IMR-90 (cell line): ENCODE measurements at regions not wholly inside any gene's neighbourhood (a gene's known extent, or its start where the extent isn't known, plus 50 kb on each side); places are given as distances from the start of the nearest gene placed in this dataset.

ENCODE experiments used
- ATAC-seq: fragments of 200-7000 bp; cut with Tn5 transposase; 2 replicates; pipeline ENCODE4 v1.9.1; 2020; ENCODE audit warnings: low read depth, mild to moderate bottlenecking, moderate library complexity
- BruUV-seq: library from RNA; stranded (reverse); fragments of 400-500 nt; replicated peaks from 2 replicates; lab custom pipeline; 2021; lab: Mats Ljungman, UMichigan
- CTCF ChIA-PET: fragments of 300-600 bp; formaldehyde crosslinking; extraction: SDS; loops from one replicate; lab custom pipeline; 2021; ENCODE audit warnings: antibody characterized with exemption; lab: Yijun Ruan, JAX
- POLR2A ChIA-PET: fragments of 300-600 bp; sonication (Branson Sonifier 250); formaldehyde crosslinking; loops from one replicate; lab custom pipeline; 2022; ENCODE audit warnings: antibody characterized with exemption; ENCODE audit not compliant: unreplicated experiment; lab: Charles Lee
- DNase-seq: peaks from one replicate; pipeline ENCODE4 v3.0.0; 2013
- H2AFZ ChIP-seq: replicated peaks from 2 replicates; pipeline ENCODE3; 2013; ENCODE audit warnings: low read length, mild to moderate bottlenecking; ENCODE audit not compliant: poor library complexity
- H2AK5ac ChIP-seq: 2 replicates; pipeline ENCODE4 v1.6.1; 2013; ENCODE audit warnings: low read depth, low read length, inconsistent platforms
- H2AK9ac ChIP-seq: replicated peaks from 2 replicates; pipeline ENCODE3; 2013; ENCODE audit warnings: mild to moderate bottlenecking, low read depth, low read length, moderate library complexity; ENCODE audit not compliant: poor library complexity
- H2BK120ac ChIP-seq: 2 replicates; pipeline ENCODE4 v1.6.1; 2013; ENCODE audit warnings: low read depth, low read length, inconsistent platforms
- H2BK15ac ChIP-seq: 3 replicates; pipeline ENCODE4 v1.6.1; 2013; ENCODE audit warnings: low read depth, low read length, inconsistent platforms
- H2BK20ac ChIP-seq: 2 replicates; pipeline ENCODE4 v1.6.1; 2013; ENCODE audit warnings: low read depth, mild to moderate bottlenecking, inconsistent platforms, low read length, moderate library complexity
- H2BK5ac ChIP-seq: 2 replicates; pipeline ENCODE4 v1.6.1; 2013; ENCODE audit warnings: mild to moderate bottlenecking, low read depth, low read length, inconsistent platforms; ENCODE audit not compliant: poor library complexity, severe bottlenecking
- H3K14ac ChIP-seq: replicated peaks from 2 replicates; pipeline ENCODE4 v1.6.1; 2013; ENCODE audit warnings: low read depth, low read length, inconsistent platforms
- H3K18ac ChIP-seq: 2 replicates; pipeline ENCODE4 v1.6.1; 2013; ENCODE audit warnings: low read depth, low read length, control low read depth
- H3K23ac ChIP-seq: 2 replicates; pipeline ENCODE4 v1.6.1; 2013; ENCODE audit warnings: low read depth, low read length, inconsistent platforms
- H3K27ac ChIP-seq: 2 replicates; pipeline ENCODE4 v1.5.1; 2013; ENCODE audit warnings: mild to moderate bottlenecking, control low read depth, low read length; ENCODE audit not compliant: insufficient read depth
- H3K27me3 ChIP-seq: 2 replicates; pipeline ENCODE4 v1.6.1; 2013; ENCODE audit warnings: low read length; ENCODE audit not compliant: control insufficient read depth, insufficient read depth
- H3K36me3 ChIP-seq: 2 replicates; pipeline ENCODE4 v1.6.1; 2013; ENCODE audit warnings: low read length, mixed read lengths; ENCODE audit not compliant: control insufficient read depth, insufficient read depth
- H3K4ac ChIP-seq: 2 replicates; pipeline ENCODE4 v1.6.1; 2013; ENCODE audit warnings: low read depth, low read length, inconsistent platforms
- H3K4me1 ChIP-seq: 2 replicates; pipeline ENCODE4 v1.6.1; 2013; ENCODE audit warnings: low read length, mixed read lengths; ENCODE audit not compliant: control insufficient read depth, insufficient read depth
- H3K4me2 ChIP-seq: 2 replicates; pipeline ENCODE4 v1.6.1; 2013; ENCODE audit warnings: low read depth, mild to moderate bottlenecking, control low read depth, low read length, moderate library complexity
- H3K4me3 ChIP-seq: 2 replicates; pipeline ENCODE4 v1.5.1; 2013; ENCODE audit warnings: low read depth, mild to moderate bottlenecking, control low read depth, low read length, moderate library complexity; ENCODE audit not compliant: insufficient read depth
- H3K56ac ChIP-seq: 2 replicates; pipeline ENCODE4 v1.6.1; 2013; ENCODE audit warnings: low read length, inconsistent platforms; ENCODE audit not compliant: insufficient read depth; ENCODE audit errors: extremely low read depth
- H3K79me1 ChIP-seq, 2 experiments: 2 replicates each; pipeline ENCODE4 v1.6.1; 2013; ENCODE audit warnings: low read length in 2 of 2, inconsistent platforms in 1 of 2, low read depth in 1 of 2
- H3K9ac ChIP-seq: 2 replicates; pipeline ENCODE4 v1.6.1; 2013; ENCODE audit warnings: low read depth, low read length, control low read depth
- H3K9me1 ChIP-seq: 2 replicates; pipeline ENCODE4 v1.6.1; 2013; ENCODE audit warnings: low read length, inconsistent platforms; ENCODE audit not compliant: insufficient read depth
- H3K9me3 ChIP-seq: 2 replicates; pipeline ENCODE4 v1.6.1; 2013; ENCODE audit warnings: low read length; ENCODE audit not compliant: control insufficient read depth, insufficient read depth
- H4K20me1 ChIP-seq: 2 replicates; pipeline ENCODE4 v1.6.1; 2013; ENCODE audit warnings: low read length, inconsistent platforms; ENCODE audit not compliant: insufficient read depth
- H4K5ac ChIP-seq: 2 replicates; pipeline ENCODE4 v1.6.1; 2013; ENCODE audit warnings: mild to moderate bottlenecking, low read depth, low read length, control low read depth
- H4K8ac ChIP-seq, 2 experiments: 2 replicates each; pipeline ENCODE4 v1.6.1; 2013; ENCODE audit warnings: low read depth in 2 of 2, low read length in 2 of 2, control low read depth in 1 of 2, inconsistent platforms in 1 of 2
- H4K91ac ChIP-seq: 2 replicates; pipeline ENCODE4 v1.6.1; 2013; ENCODE audit warnings: low read depth, low read length, inconsistent platforms; ENCODE audit not compliant: insufficient read depth
- BHLHE40 ChIP-seq: fragments of 150-350 bp; IDR thresholded peaks from 2 replicates; pipeline ENCODE4 v1.6.1; 2016; ENCODE audit warnings: mild to moderate bottlenecking, low read depth, low read length
- CEBPB ChIP-seq: IDR thresholded peaks from 2 replicates; pipeline ENCODE4 v1.6.1; 2012; ENCODE audit warnings: low read depth, low read length, improper control_type of control experiment
- CHD1 ChIP-seq: IDR thresholded peaks from 2 replicates; pipeline ENCODE4 v1.6.1; 2012; ENCODE audit warnings: low read depth, low read length, improper control_type of control experiment
- CTCF ChIP-seq: conservative IDR thresholded peaks from 2 replicates; pipeline ENCODE4 v1.5.1; 2012; ENCODE audit warnings: mild to moderate bottlenecking, low read depth, low read length, improper control_type of control experiment
- FOS ChIP-seq: fragments of 150-350 bp; IDR thresholded peaks from 2 replicates; pipeline ENCODE4 v1.6.1; 2016; ENCODE audit warnings: low read depth, low read length
- MAFK ChIP-seq: IDR thresholded peaks from 2 replicates; pipeline ENCODE4 v1.6.1; 2012; ENCODE audit warnings: low read depth, low read length, improper control_type of control experiment
- MAZ ChIP-seq: IDR thresholded peaks from 2 replicates; pipeline ENCODE4 v1.6.1; 2012; ENCODE audit warnings: low read depth, mild to moderate bottlenecking, low read length, improper control_type of control experiment, moderate library complexity, borderline replicate concordance
- MXI1 ChIP-seq: IDR thresholded peaks from 2 replicates; pipeline ENCODE4 v1.6.1; 2012; ENCODE audit warnings: low read depth, mild to moderate bottlenecking, low read length, moderate library complexity, borderline replicate concordance
- NFE2L2 ChIP-seq: fragments of 150-350 bp; IDR thresholded peaks from 2 replicates; pipeline ENCODE4 v1.6.1; 2016; ENCODE audit warnings: low read depth, mild to moderate bottlenecking, low read length
- POLR2A ChIP-seq: IDR thresholded peaks from 2 replicates; pipeline ENCODE4 v1.6.1; 2012; ENCODE audit warnings: mild to moderate bottlenecking, low read depth, low read length
- RAD21 ChIP-seq: IDR thresholded peaks from 2 replicates; pipeline ENCODE4 v1.6.1; 2012; ENCODE audit warnings: low read length, improper control_type of control experiment
- RCOR1 ChIP-seq: IDR thresholded peaks from 2 replicates; pipeline ENCODE4 v1.6.1; 2012; ENCODE audit warnings: mild to moderate bottlenecking, low read length, improper control_type of control experiment; ENCODE audit not compliant: insufficient replicate concordance
- RFX5 ChIP-seq: IDR thresholded peaks from 2 replicates; pipeline ENCODE4 v1.8.0; 2012; ENCODE audit warnings: low read depth, mild to moderate bottlenecking, low read length, moderate library complexity
- WGBS, 2 experiments: methylation state at CpG; one replicate each; pipeline versions ENCODE4 v1.1.5 to v1.1.7; 2013; ENCODE audit warnings: missing lambda C conversion rate in 2 of 2; ENCODE audit not compliant: insufficient read length in 1 of 2; ENCODE audit errors: extremely low coverage in 2 of 2; 5-methylcytosine and 5-hydroxymethylcytosine counted together
- dilution Hi-C: fragments of 300-500 bp; cut with HindIII; formaldehyde crosslinking; loops from one replicate; pipeline ENCODE4 v1.14.3; 2018; ENCODE audit warnings: low sequenced_read_pairs; ENCODE audit not compliant: unreplicated experiment
- in situ Hi-C: fragments of 300-500 bp; cut with MboI; formaldehyde crosslinking; loops from 3 replicates; pipeline ENCODE4 v1.14.3; 2019; ENCODE audit warnings: low sequenced_read_pairs, inconsistent platforms, mixed read lengths
- intact Hi-C: fragments of 100-400 bp; cut with micrococcal nuclease; formaldehyde crosslinking; loops from 2 replicates; pipeline ENCODE4 v1.10.0; 2022
- TF ChIP-seq, protein P1 (sequence below): fragments of 150-350 bp; IDR thresholded peaks from 2 replicates; pipeline ENCODE4 v1.6.1; 2017; ENCODE audit warnings: mild to moderate bottlenecking, antibody characterized with exemption, low read length, low read depth
- TF ChIP-seq, protein P2 (sequence below): fragments of 150-350 bp; IDR thresholded peaks from 2 replicates; pipeline ENCODE4 v1.6.1; 2016; ENCODE audit warnings: low read depth, mild to moderate bottlenecking, low read length, moderate library complexity, borderline replicate concordance

DNA sequence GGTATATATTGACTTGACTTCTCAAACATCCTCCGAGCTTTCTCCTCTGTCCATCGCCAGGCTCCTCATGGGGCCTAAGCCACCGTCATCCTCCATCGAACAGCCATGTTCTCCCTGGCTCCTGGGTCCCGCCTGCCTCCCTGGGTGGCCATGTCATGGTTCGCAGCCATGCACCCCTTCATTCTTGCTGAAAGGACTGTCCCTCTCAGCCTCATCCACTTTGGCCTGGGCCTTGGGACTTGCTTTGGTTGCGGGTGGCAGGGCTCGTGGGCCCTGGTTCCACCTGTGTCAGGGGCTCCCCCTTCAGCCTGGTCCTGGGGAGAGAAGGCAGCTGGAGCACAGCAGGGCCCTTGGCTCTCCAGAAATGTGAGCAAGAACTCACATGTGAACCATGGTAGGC is 183.8 kb downstream of the KATNAL1 start:
- H4K8ac ChIP-seq: no peak overlapping the region
- no peak overlapping the region for H3K4me2 ChIP-seq
- BruUV-seq: no TSS peak
- H2BK20ac ChIP-seq: no peak overlapping the region
- H2AK9ac ChIP-seq: no peak overlapping the region
- no peak overlapping the region for H2BK15ac ChIP-seq
- H3K27ac ChIP-seq: no peak overlapping the region
- H2BK120ac ChIP-seq: no peak overlapping the region
- in situ Hi-C loops: no loop called here
- no peaks in the 10 kb centered on the region for H3K27me3 ChIP-seq
- DNase-seq: no peak
- H2AFZ ChIP-seq: no peak overlapping the region
- no peaks in the 10 kb centered on the region for H3K9me3 ChIP-seq
- no peak overlapping the region for H2AK5ac ChIP-seq
- no peaks in the 10 kb centered on the region for H4K20me1 ChIP-seq
- no peak overlapping the region for H3K4ac ChIP-seq
- CTCF ChIA-PET: interaction anchor here (0.9 kb wide), 1 partner anchor 9 kb away, joined by 3 read pairs; no protein-coding TSS in a partner anchor
- no peak overlapping the region for H3K9ac ChIP-seq
- H3K18ac ChIP-seq: no peak overlapping the region
- no peak overlapping the region for H3K14ac ChIP-seq
- H3K56ac ChIP-seq: no peak overlapping the region
- no peak overlapping the region for H4K5ac ChIP-seq
- H3K36me3 ChIP-seq: no peaks in the 10 kb centered on the region
- H3K4me3 ChIP-seq: no peak overlapping the region
- TF ChIP-seq MAZ: no peak
- no peak for TF ChIP-seq CHD1
- no peak for TF ChIP-seq CTCF
- TF ChIP-seq POLR2A: no peak
- no peak for TF ChIP-seq CEBPB
- no peak for TF ChIP-seq FOS
- TF ChIP-seq, protein P1, sequence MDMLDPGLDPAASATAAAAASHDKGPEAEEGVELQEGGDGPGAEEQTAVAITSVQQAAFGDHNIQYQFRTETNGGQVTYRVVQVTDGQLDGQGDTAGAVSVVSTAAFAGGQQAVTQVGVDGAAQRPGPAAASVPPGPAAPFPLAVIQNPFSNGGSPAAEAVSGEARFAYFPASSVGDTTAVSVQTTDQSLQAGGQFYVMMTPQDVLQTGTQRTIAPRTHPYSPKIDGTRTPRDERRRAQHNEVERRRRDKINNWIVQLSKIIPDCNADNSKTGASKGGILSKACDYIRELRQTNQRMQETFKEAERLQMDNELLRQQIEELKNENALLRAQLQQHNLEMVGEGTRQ: no peak
- no peak for TF ChIP-seq RAD21
- TF ChIP-seq, protein P2, sequence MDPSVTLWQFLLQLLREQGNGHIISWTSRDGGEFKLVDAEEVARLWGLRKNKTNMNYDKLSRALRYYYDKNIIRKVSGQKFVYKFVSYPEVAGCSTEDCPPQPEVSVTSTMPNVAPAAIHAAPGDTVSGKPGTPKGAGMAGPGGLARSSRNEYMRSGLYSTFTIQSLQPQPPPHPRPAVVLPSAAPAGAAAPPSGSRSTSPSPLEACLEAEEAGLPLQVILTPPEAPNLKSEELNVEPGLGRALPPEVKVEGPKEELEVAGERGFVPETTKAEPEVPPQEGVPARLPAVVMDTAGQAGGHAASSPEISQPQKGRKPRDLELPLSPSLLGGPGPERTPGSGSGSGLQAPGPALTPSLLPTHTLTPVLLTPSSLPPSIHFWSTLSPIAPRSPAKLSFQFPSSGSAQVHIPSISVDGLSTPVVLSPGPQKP: no peak
- no peak for TF ChIP-seq MAFK
- TF ChIP-seq NFE2L2: no peak
- TF ChIP-seq MXI1: no peak
- TF ChIP-seq RFX5: no peak
- TF ChIP-seq RCOR1: no peak
- TF ChIP-seq BHLHE40: no peak
- peaks cover 13% of the 10 kb centered on the region for H3K4me1 ChIP-seq
- 100% methylated on average over 2 of the region's 8 CpGs; no CpG with 5 or more reads in 1 of the 2 experiments for WGBS, 2 experiments
- POLR2A ChIA-PET: no interaction called here
- no peak overlapping the region for H3K23ac ChIP-seq
- dilution Hi-C loops: no loop called here
- no peak overlapping the region for H4K91ac ChIP-seq
- ATAC-seq: no peak
- intact Hi-C loops: no loop called here
- H2BK5ac ChIP-seq: no peak overlapping the region
- peaks cover 4% of the 10 kb centered on the region; the same call in 1 of the 2 replicates for H3K9me1 ChIP-seq
- no peaks in the 10 kb centered on the region for H3K79me1 ChIP-seq
